ENCODE measurements at regions not wholly inside any gene's neighbourhood (a gene's known extent, or its start where the extent isn't known, plus 50 kb on each side); places are given as distances from the start of the nearest gene placed in this dataset.

GRCh38 chr2:8267048-8267447 is 414.8 kb upstream of the ID2 start:
- Mint-ChIP-seq H3K27ac (no peak overlapping the region), H3K36me3 (ENCODE audit: low read depth) (no peaks in the 10 kb centered on the region), H3K9me3 (no peaks in the 10 kb centered on the region), H3K27me3 (no peaks in the 10 kb centered on the region), H3K4me3 (no peak overlapping the region), H3K4me1 (ENCODE audit: low read depth) (no peaks in the 10 kb centered on the region)
- CTCF ChIA-PET: interaction anchor here (0.7 kb wide), 1 partner anchor 557 kb away, joined by 3 read pairs; no protein-coding TSS in a partner anchor
- TF ChIP-seq CTCF (IDR thresholded peaks at IDR 0.05): no peak
- ATAC-seq: no peak
- intact Hi-C loops (cut with micrococcal nuclease): no loop called here
- DNase-seq: no peak
- POLR2A ChIA-PET: no interaction called here

- no peaks in the 10 kb centered on the region for H3K27me3 Mint-ChIP-seq
- POLR2A ChIA-PET: no interaction called here
- no peak for ATAC-seq
- H3K36me3 Mint-ChIP-seq (ENCODE audit: low read depth): no peaks in the 10 kb centered on the region
- no peak overlapping the region for H3K27ac Mint-ChIP-seq
- no peaks in the 10 kb centered on the region for H3K9me3 Mint-ChIP-seq
- H3K4me1 Mint-ChIP-seq (ENCODE audit: low read depth): no peaks in the 10 kb centered on the region
- no peak for TF ChIP-seq CTCF (IDR thresholded peaks at IDR 0.05)
- CTCF ChIA-PET: no interaction called here
- intact Hi-C loops (cut with micrococcal nuclease): no loop called here
- no peak for DNase-seq
- no peak overlapping the region for H3K4me3 Mint-ChIP-seq
Observed at GRCh38 chr2:8267721-8268120, 414.1 kb upstream of the ID2 start.

GRCh38 chr2:8268172-8268783 is 413.6 kb upstream of the ID2 start:
- CTCF ChIA-PET: no interaction called here
- DNase-seq: no peak
- no peak for TF ChIP-seq CTCF (IDR thresholded peaks at IDR 0.05)

GRCh38 chr2:8270699-8271098 is 411.2 kb upstream of the ID2 start:
- DNase-seq (no peak), ATAC-seq (no peak)
- ChIA-PET CTCF (interaction anchor here (0.9 kb wide), 1 partner anchor 17 kb away, joined by 3 read pairs; no protein-coding TSS in a partner anchor), POLR2A (no interaction called here)
- Mint-ChIP-seq H3K27me3 (no peaks in the 10 kb centered on the region), H3K4me3 (no peak overlapping the region), H3K36me3 (ENCODE audit: low read depth) (no peaks in the 10 kb centered on the region), H3K27ac (no peak overlapping the region), H3K4me1 (ENCODE audit: low read depth) (no peaks in the 10 kb centered on the region), H3K9me3 (no peaks in the 10 kb centered on the region)
- TF ChIP-seq CTCF (IDR thresholded peaks at IDR 0.05): no peak
- intact Hi-C loops (cut with micrococcal nuclease): no loop called here

More at GRCh38 chr2:8268172-8268783, 413.6 kb upstream of the ID2 start:
- intact Hi-C loops (cut with micrococcal nuclease): no loop called here
- no peak overlapping the region for H3K4me3 Mint-ChIP-seq
- ATAC-seq: no peak
- POLR2A ChIA-PET: no interaction called here
- H3K27me3 Mint-ChIP-seq: no peaks in the 10 kb centered on the region
- H3K36me3 Mint-ChIP-seq (ENCODE audit: low read depth): no peaks in the 10 kb centered on the region
- no peaks in the 10 kb centered on the region for H3K9me3 Mint-ChIP-seq
- H3K27ac Mint-ChIP-seq: no peak overlapping the region
- H3K4me1 Mint-ChIP-seq (ENCODE audit: low read depth): no peaks in the 10 kb centered on the region

- Mint-ChIP-seq H3K4me1 (ENCODE audit: low read depth) (no peaks in the 10 kb centered on the region), H3K4me3 (no peak overlapping the region), H3K9me3 (peaks cover 4% of the 10 kb centered on the region), H3K27me3 (no peaks in the 10 kb centered on the region), H3K36me3 (ENCODE audit: low read depth) (no peaks in the 10 kb centered on the region), H3K27ac (no peak overlapping the region)
- no peak for DNase-seq
- TF ChIP-seq CTCF (IDR thresholded peaks at IDR 0.05): no peak
- intact Hi-C loops (cut with micrococcal nuclease): no loop called here
- ChIA-PET CTCF (interaction anchor here (0.9 kb wide), 1 partner anchor 17 kb away, joined by 3 read pairs; no protein-coding TSS in a partner anchor), POLR2A (no interaction called here)
- no peak for ATAC-seq
Observed at GRCh38 chr2:8271461-8271860, 410.4 kb upstream of the ID2 start.
